GM23248 (cell line): ENCODE measurements at regions not wholly inside any gene's neighbourhood (a gene's known extent, or its start where the extent isn't known, plus 50 kb on each side); places are given as distances from the start of the nearest gene placed in this dataset.

Experiments
- DNase-seq: peaks from one replicate; pipeline ENCODE4 v3.0.0-alpha.2; 2015
- H2AFZ ChIP-seq: fragments of 200-600 bp; sonication (generic); 2 replicates; pipeline ENCODE4 v1.6.1; 2016; ENCODE audit warnings: antibody characterized with exemption
- H3F3A ChIP-seq: fragments of 200-600 bp; sonication (generic); 2 replicates; pipeline ENCODE4 v1.6.1; 2016; ENCODE audit warnings: mild to moderate bottlenecking, antibody characterized with exemption, mixed run types; ENCODE audit not compliant: insufficient read depth
- H3K27ac ChIP-seq: fragments of 200-600 bp; sonication (generic); 2 replicates; pipeline ENCODE4 v1.5.1; 2016; ENCODE audit warnings: mild to moderate bottlenecking
- H3K27me3 ChIP-seq: fragments of 200-600 bp; sonication (generic); replicated peaks from 2 replicates; pipeline ENCODE4 v1.6.1; 2016; ENCODE audit warnings: mild to moderate bottlenecking; ENCODE audit not compliant: insufficient read depth
- H3K36me3 ChIP-seq: fragments of 200-600 bp; sonication (generic); 2 replicates; pipeline ENCODE4 v1.6.1; 2016; ENCODE audit warnings: low read depth, mild to moderate bottlenecking
- H3K4me1 ChIP-seq: fragments of 200-600 bp; sonication (generic); 2 replicates; pipeline ENCODE4 v1.6.1; 2016; ENCODE audit warnings: mild to moderate bottlenecking; ENCODE audit not compliant: insufficient read depth
- H3K4me2 ChIP-seq: fragments of 200-600 bp; sonication (generic); one replicate; pipeline ENCODE4 v1.6.1; 2016; ENCODE audit warnings: mild to moderate bottlenecking; ENCODE audit not compliant: unreplicated experiment
- H3K4me3 ChIP-seq: fragments of 200-600 bp; sonication (generic); 2 replicates; pipeline ENCODE4 v1.5.1; 2016; ENCODE audit warnings: mild to moderate bottlenecking
- H3K79me2 ChIP-seq: fragments of 200-600 bp; sonication (generic); 2 replicates; pipeline ENCODE4 v1.6.1; 2016; ENCODE audit warnings: mild to moderate bottlenecking; ENCODE audit not compliant: insufficient read depth
- H3K9ac ChIP-seq: fragments of 200-600 bp; sonication (generic); 2 replicates; pipeline ENCODE4 v1.6.1; 2016; ENCODE audit warnings: mild to moderate bottlenecking
- H3K9me2 ChIP-seq: fragments of 200-600 bp; sonication (generic); 2 replicates; pipeline ENCODE4 v1.6.1; 2016; ENCODE audit warnings: mixed run types, mild to moderate bottlenecking, moderate library complexity; ENCODE audit not compliant: insufficient read depth
- H3K9me3 ChIP-seq: fragments of 200-600 bp; sonication (generic); one replicate; pipeline ENCODE4 v1.6.1; 2017; ENCODE audit warnings: low read depth
- H4K20me1 ChIP-seq: fragments of 200-600 bp; sonication (generic); 2 replicates; pipeline ENCODE4 v1.6.0; 2016; ENCODE audit not compliant: insufficient read depth
- EZH2 ChIP-seq: fragments of 200-600 bp; sonication (generic); IDR thresholded peaks from 2 replicates; pipeline ENCODE4 v1.6.1; 2018; ENCODE audit warnings: antibody characterized with exemption, mild to moderate bottlenecking; ENCODE audit not compliant: insufficient read depth, poor library complexity, severe bottlenecking
- EZH2phosphoT487 ChIP-seq: fragments of 200-600 bp; sonication (generic); IDR thresholded peaks from 2 replicates; pipeline ENCODE4 v1.6.1; 2018; ENCODE audit warnings: antibody characterized with exemption, moderate library complexity, mild to moderate bottlenecking, low read depth; ENCODE audit not compliant: insufficient read depth
- WGBS, 2 experiments: methylation state at CpG; one replicate each; pipeline ENCODE4 v1.1.6; 2015 to 2017; ENCODE audit warnings: low lambda C conversion rate in 2 of 2, low coverage in 1 of 2; ENCODE audit errors: missing lambda C conversion rate in 2 of 2; 5-methylcytosine and 5-hydroxymethylcytosine counted together
- in situ Hi-C: fragments of 300-500 bp; cut with MboI; formaldehyde crosslinking; loops from 2 replicates; pipeline ENCODE4 v1.15.0; 2020

DNA sequence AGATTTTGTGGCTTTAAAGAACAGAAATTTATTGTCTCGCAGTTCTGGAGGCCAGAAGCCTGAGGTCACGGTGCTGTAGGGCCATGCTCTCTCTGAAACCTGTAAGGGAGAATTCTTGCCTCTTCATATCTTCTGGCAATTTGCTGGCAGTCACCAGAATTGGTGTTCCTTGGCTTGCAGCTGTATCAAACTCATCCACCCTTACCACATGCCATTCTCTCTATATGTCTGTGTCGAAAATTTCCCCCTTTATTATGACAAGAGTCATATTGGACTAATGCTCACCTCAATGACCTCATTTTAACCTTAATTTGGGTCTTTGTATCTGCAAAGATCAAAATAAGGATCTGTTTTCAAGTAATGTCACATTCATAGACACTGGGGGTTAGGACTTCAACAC, 266.7 kb downstream of the IL20RB start:
- 13 to 15% methylated on average over 3 of the region's 3 CpGs for WGBS, 2 experiments
- H2AFZ ChIP-seq, result no peak overlapping the region
- no peaks in the 10 kb centered on the region for H3K9me3 ChIP-seq
- H3F3A ChIP-seq, result no peaks in the 10 kb centered on the region
- no peak overlapping the region for H3K9ac ChIP-seq
- H3K4me2 ChIP-seq, result no peak overlapping the region
- H4K20me1 ChIP-seq, result no peaks in the 10 kb centered on the region
- no peaks in the 10 kb centered on the region for H3K27me3 ChIP-seq
- H3K79me2 ChIP-seq, result no peaks in the 10 kb centered on the region
- H3K4me1 ChIP-seq, result no peaks in the 10 kb centered on the region
- no peaks in the 10 kb centered on the region for H3K9me2 ChIP-seq
- H3K4me3 ChIP-seq, result no peak overlapping the region
- DNase-seq, result no peak
- no peaks in the 10 kb centered on the region for H3K36me3 ChIP-seq
- TF ChIP-seq EZH2phosphoT487 (no peak), EZH2 (no peak)
- in situ Hi-C loops, result no loop called here
- no peak overlapping the region for H3K27ac ChIP-seq

DNA sequence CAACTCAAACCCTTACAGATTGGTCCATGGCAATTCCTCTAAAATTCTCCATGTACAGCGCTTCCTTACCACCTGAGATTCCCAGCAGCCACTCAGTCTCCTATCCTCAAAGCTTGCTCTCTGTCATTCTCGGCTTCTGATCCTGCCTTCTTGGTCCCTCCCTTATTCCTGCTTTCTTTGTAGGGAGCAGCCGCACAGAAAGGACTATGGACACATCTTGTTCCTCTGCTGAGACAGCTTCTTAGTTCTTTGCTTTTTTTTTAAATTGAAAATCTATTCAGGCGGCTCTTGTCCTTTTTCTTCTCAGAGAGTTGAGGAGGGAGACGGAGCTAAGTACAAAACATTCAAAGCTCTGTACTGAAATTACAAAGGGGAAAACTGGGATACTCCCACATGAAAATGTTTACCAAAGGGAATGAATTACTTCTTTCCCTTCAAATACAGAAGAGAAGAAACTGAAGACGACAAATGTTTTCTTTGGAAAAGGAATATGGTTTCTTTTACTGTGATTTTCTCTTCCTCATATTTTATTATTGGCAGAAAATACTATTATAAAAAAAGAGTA, 285.1 kb downstream of the IL20RB start:
- no peak overlapping the region for H3K4me2 ChIP-seq
- H3F3A ChIP-seq, result no peaks in the 10 kb centered on the region
- no peaks in the 10 kb centered on the region for H3K9me2 ChIP-seq
- no peaks in the 10 kb centered on the region for H4K20me1 ChIP-seq
- in situ Hi-C loops, result no loop called here
- no peak overlapping the region for H2AFZ ChIP-seq
- no peaks in the 10 kb centered on the region for H3K27me3 ChIP-seq
- H3K36me3 ChIP-seq, result no peaks in the 10 kb centered on the region
- H3K79me2 ChIP-seq, result no peaks in the 10 kb centered on the region
- no peaks in the 10 kb centered on the region for H3K9me3 ChIP-seq
- H3K9ac ChIP-seq, result no peak overlapping the region
- WGBS, 2 experiments, result 17% methylated on average over 6 of the region's 6 CpGs
- no peak overlapping the region for H3K27ac ChIP-seq
- no peak overlapping the region for H3K4me3 ChIP-seq
- TF ChIP-seq EZH2phosphoT487, result no peak
- no peak for DNase-seq
- H3K4me1 ChIP-seq, result no peaks in the 10 kb centered on the region

DNA sequence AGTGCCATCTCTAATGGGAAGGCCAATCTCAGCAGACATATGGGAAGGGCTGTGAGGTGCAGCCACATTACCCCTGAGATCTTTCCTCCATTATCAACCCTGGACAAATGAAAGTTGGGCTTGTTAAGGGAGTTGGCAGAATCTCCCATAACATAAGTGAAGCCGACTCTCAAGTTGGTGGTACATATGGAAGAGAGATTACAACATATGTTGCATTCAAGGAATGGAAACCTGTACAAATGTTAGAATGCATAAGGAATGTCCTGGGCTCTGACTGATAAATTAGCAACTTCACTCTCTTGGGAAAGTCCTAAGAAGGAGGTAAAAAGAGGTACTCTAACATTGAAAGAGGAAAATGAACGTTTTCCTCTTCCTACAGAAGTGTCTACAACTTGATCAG, 288.7 kb downstream of the IL20RB start:
- WGBS, 2 experiments, result 27 to 28% methylated on average over 2 of the region's 2 CpGs
- no peaks in the 10 kb centered on the region for H3K9me3 ChIP-seq
- no peaks in the 10 kb centered on the region for H3K27me3 ChIP-seq
- no peaks in the 10 kb centered on the region for H3K4me1 ChIP-seq
- no peak for DNase-seq
- no peaks in the 10 kb centered on the region for H3F3A ChIP-seq
- no peaks in the 10 kb centered on the region for H4K20me1 ChIP-seq
- H3K9me2 ChIP-seq, result no peaks in the 10 kb centered on the region
- H3K27ac ChIP-seq, result no peak overlapping the region
- no peak overlapping the region for H3K9ac ChIP-seq
- H3K4me2 ChIP-seq, result no peak overlapping the region
- no peak overlapping the region for H3K4me3 ChIP-seq
- TF ChIP-seq EZH2phosphoT487 (no peak), EZH2 (no peak)
- in situ Hi-C loops, result no loop called here
- no peaks in the 10 kb centered on the region for H3K79me2 ChIP-seq
- no peak overlapping the region for H2AFZ ChIP-seq
- H3K36me3 ChIP-seq, result no peaks in the 10 kb centered on the region

DNA sequence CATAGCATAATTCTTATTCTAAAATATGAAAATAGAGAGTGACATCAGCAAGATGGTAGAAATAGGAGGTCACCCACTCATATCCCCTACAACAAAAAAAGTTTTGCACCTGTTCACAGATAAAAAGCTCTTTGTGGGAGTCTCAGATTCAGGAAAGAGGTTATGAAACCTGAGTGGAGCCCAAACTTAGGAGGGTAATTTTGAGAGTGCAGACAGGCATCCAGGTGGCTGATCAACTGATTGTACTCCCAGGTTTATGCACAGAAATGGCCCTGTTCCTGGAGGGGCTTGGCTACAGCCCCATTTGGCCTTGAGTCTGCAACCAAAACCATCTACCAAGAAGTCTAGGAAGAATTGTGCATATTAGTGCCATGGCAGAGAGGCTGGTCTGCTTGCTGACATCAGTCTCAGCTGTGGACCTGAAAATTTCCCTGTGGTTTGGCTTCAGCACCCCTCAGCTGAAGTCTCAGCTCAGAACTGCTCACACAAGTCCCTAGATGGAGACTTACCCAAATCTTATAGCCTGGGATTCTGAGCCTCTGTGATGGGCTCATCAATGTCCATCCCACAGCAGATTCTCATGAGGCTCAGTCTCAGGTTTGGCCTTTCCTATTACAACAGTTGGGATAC, 291.6 kb downstream of the IL20RB start:
- TF ChIP-seq EZH2phosphoT487, result no peak
- no peak for TF ChIP-seq EZH2
- in situ Hi-C loops, result no loop called here

DNA sequence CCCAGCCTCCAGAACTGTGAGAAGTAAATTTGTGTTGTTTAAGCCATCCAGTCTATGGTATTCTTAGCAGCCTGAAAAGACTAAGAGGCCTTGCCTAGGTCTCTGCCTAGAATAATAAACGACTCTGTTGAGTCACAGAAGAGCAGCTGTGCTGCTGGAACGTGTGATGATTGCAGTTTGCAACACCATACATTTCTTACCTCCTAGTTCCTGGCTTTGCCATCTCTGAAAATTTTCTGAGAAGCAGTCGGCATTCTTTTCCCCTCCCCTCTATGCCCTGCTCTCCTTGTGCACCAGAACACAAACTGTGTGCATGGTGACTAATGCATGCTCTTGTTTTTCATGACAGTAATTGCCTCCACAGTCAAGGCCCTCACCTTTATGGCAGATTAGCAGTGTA, 301.3 kb downstream of the IL20RB start:
- no peaks in the 10 kb centered on the region for H3K4me1 ChIP-seq
- TF ChIP-seq EZH2, result no peak
- H3K9me3 ChIP-seq, result no peaks in the 10 kb centered on the region
- no peaks in the 10 kb centered on the region for H3K9me2 ChIP-seq
- no peaks in the 10 kb centered on the region for H3K79me2 ChIP-seq
- H3K36me3 ChIP-seq, result no peaks in the 10 kb centered on the region
- H3K27ac ChIP-seq, result no peak overlapping the region
- no peak overlapping the region for H3K9ac ChIP-seq
- in situ Hi-C loops, result no loop called here
- H3K4me2 ChIP-seq, result no peak overlapping the region
- no peaks in the 10 kb centered on the region for H3K27me3 ChIP-seq
- no peak overlapping the region for H3K4me3 ChIP-seq
- no peak overlapping the region for H2AFZ ChIP-seq
- no peaks in the 10 kb centered on the region for H4K20me1 ChIP-seq
- no peaks in the 10 kb centered on the region for H3F3A ChIP-seq
- peak; percentile 2 for DNase-seq
- WGBS, 2 experiments, result 4 to 6% methylated on average over 3 of the region's 3 CpGs

More for the DNA sequence above, 291.6 kb downstream of the IL20RB start:
- Histone ChIP-seq H2AFZ (no peak overlapping the region), H3K27ac (no peak overlapping the region), H3K4me2 (no peak overlapping the region), H3K9me3 (no peaks in the 10 kb centered on the region), H3K4me3 (no peak overlapping the region), H3K27me3 (no peaks in the 10 kb centered on the region), H3K79me2 (no peaks in the 10 kb centered on the region), H3K9ac (no peak overlapping the region), H3F3A (no peaks in the 10 kb centered on the region), H4K20me1 (no peaks in the 10 kb centered on the region), H3K4me1 (no peaks in the 10 kb centered on the region), H3K9me2 (no peaks in the 10 kb centered on the region), H3K36me3 (no peaks in the 10 kb centered on the region)
- DNase-seq, result no peak
